Prostate gland (tissue), 2 donors: ENCODE measurements at regions not wholly inside any gene's neighbourhood (a gene's known extent, or its start where the extent isn't known, plus 50 kb on each side); places are given as distances from the start of the nearest gene placed in this dataset.

Source experiments
- DNase-seq: peaks from one replicate; pipeline ENCODE4 v3.0.0-alpha.2; 2019; ENCODE audit warnings: low spot score
- H3K27ac ChIP-seq, 2 donors: fragments of 200-600 bp; sonication (generic); 2 replicates each; pipeline ENCODE4 v1.5.1; 2017 to 2019
- H3K27me3 ChIP-seq: fragments of 200-600 bp; sonication (generic); replicated peaks from 2 replicates; pipeline ENCODE4 v1.5.1; 2019; ENCODE audit not compliant: insufficient read depth
- H3K36me3 ChIP-seq, 2 donors: fragments of 200-600 bp; sonication (generic); 1 replicate in 1 of 2; 2 replicates in 1 of 2; pipeline versions ENCODE4 v1.5.1 to v1.8.1; 2017 to 2019
- H3K4me1 ChIP-seq: fragments of 200-600 bp; sonication (generic); replicated peaks from 2 replicates; pipeline ENCODE4 v1.5.1; 2019
- H3K4me3 ChIP-seq, 2 donors: fragments of 200-600 bp; sonication (generic); 2 replicates each; pipeline ENCODE4 v1.5.1; 2017 to 2019
- H3K9me3 ChIP-seq: fragments of 200-600 bp; sonication (generic); 2 replicates; pipeline ENCODE4 v1.5.1; 2017
- POLR2A ChIP-seq: fragments of 450-650 bp; IDR thresholded peaks from one replicate; pipeline ENCODE4 v1.6.1; 2016; ENCODE audit warnings: antibody characterized with exemption, mild to moderate bottlenecking
- POLR2AphosphoS5 ChIP-seq: sonication (generic); formaldehyde crosslinking; IDR thresholded peaks from one replicate; pipeline ENCODE4 v1.6.1; 2017; ENCODE audit warnings: antibody characterized with exemption
- WGBS: methylation state at CpG from one replicate; pipeline ENCODE4 v1.1.5; 2018; 5-methylcytosine and 5-hydroxymethylcytosine counted together
- intact Hi-C: fragments of 100-400 bp; cut with DNase I; formaldehyde crosslinking; loops from one replicate; pipeline ENCODE4 v1.14.2; 2022
- TF ChIP-seq, protein P1 (sequence below), 4 experiments: fragments of 200-600 bp in 2 of 4; fragments of 450-650 bp in 2 of 4; sonication (generic) in 2 of 4; IDR thresholded peaks; 1 replicate in 3 of 4; 2 replicates in 1 of 4; pipeline ENCODE4 v1.5.1; 2016 to 2019; ENCODE audit warnings: antibody characterized with exemption in 4 of 4, mild to moderate bottlenecking in 2 of 4, moderate library complexity in 2 of 4

DNA sequence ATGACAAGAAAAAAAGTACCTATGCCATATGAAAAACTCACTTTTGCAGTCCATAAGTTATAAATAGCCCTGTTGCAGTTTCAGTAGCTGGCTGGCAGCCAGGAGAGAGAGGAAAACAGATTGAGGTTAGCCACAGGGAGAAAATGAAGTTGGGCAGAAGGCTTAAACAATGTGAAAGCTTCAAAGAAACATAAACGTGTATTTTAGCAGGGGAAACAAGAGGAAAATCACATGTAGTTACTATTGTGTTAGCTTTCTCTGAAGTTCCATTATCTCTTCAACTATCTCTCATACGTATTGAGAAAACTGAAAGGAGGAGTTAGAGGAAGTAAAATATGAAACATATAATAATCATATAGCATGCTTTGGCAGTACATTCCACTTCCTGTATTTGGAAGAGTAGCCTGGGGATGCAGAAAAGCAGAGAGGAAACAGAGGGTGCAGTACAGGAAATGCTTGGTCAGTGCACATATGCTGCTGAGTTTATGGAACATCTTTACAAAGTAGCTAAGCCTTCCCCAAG lies 1551.1 kb downstream of the EFNB2 start:
- DNase-seq: no peak
- no peak overlapping the region for H3K4me3 ChIP-seq
- WGBS: 14% methylated on average over 2 of the region's 2 CpGs
- no peaks in the 10 kb centered on the region for H3K9me3 ChIP-seq
- no peaks in the 10 kb centered on the region for H3K27me3 ChIP-seq
- no peaks in the 10 kb centered on the region for H3K4me1 ChIP-seq
- TF ChIP-seq POLR2AphosphoS5 (no peak), POLR2A (no peak)
- TF ChIP-seq, protein P1, sequence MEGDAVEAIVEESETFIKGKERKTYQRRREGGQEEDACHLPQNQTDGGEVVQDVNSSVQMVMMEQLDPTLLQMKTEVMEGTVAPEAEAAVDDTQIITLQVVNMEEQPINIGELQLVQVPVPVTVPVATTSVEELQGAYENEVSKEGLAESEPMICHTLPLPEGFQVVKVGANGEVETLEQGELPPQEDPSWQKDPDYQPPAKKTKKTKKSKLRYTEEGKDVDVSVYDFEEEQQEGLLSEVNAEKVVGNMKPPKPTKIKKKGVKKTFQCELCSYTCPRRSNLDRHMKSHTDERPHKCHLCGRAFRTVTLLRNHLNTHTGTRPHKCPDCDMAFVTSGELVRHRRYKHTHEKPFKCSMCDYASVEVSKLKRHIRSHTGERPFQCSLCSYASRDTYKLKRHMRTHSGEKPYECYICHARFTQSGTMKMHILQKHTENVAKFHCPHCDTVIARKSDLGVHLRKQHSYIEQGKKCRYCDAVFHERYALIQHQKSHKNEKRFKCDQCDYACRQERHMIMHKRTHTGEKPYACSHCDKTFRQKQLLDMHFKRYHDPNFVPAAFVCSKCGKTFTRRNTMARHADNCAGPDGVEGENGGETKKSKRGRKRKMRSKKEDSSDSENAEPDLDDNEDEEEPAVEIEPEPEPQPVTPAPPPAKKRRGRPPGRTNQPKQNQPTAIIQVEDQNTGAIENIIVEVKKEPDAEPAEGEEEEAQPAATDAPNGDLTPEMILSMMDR (IDR thresholded peaks at IDR 0.05): no peak
- no peak overlapping the region for H3K27ac ChIP-seq
- no peaks in the 10 kb centered on the region for H3K36me3 ChIP-seq
- intact Hi-C loops: no loop called here

DNA sequence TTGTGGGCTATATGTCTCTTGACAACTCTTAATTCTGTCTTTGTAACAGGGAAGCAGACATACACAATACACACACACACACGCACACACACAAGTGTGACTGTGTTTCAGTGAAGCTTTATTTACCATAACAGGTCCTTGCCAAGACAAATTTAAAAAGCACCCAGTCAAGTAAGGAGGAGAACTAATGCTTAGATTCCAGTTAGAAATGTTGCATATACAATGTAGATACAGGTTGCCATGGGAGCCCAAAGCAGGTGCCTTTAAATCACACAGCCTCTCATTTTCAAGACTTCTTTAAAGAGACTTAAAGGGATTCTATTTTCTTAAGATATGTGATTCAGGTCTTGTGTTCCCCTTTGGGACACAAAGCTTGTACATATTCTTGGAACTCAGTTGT lies 1551.9 kb downstream of the EFNB2 start:
- Histone ChIP-seq H3K4me3 (no peak overlapping the region), H3K27ac (no peak overlapping the region), H3K9me3 (no peaks in the 10 kb centered on the region), H3K27me3 (no peaks in the 10 kb centered on the region), H3K36me3 (no peaks in the 10 kb centered on the region), H3K4me1 (no peaks in the 10 kb centered on the region)
- no peak for DNase-seq
- no peak for TF ChIP-seq POLR2AphosphoS5
- TF ChIP-seq, protein P1 (IDR thresholded peaks at IDR 0.05): no peak
- no peak for TF ChIP-seq POLR2A
- intact Hi-C loops: no loop called here
- 75% methylated on average over 1 of the region's 1 CpG for WGBS

DNA sequence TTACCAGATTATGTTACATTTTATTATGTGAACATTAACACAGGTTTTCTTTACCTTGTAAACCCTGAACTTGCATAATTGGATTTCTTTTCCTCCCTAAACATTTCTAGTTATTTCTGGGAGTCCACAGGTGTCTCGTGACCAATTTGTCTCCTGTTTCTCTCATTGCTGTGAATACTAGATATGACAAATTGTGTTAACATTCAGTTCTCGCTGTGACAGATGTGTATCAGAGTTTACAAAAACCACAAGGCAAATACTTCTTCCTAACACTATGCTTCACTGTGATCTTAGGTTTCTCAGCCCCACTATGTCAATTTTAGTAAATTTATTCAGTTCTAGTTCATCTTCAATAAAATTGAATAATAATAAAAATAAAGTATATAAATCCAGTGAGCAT lies 1554.9 kb downstream of the EFNB2 start:
- H3K9me3 ChIP-seq: no peaks in the 10 kb centered on the region
- no peaks in the 10 kb centered on the region for H3K4me1 ChIP-seq
- H3K27me3 ChIP-seq: no peaks in the 10 kb centered on the region
- no peaks in the 10 kb centered on the region for H3K36me3 ChIP-seq
- H3K27ac ChIP-seq: no peak overlapping the region
- no peak overlapping the region for H3K4me3 ChIP-seq
- WGBS: 51% methylated on average over 2 of the region's 2 CpGs
- no peak for TF ChIP-seq POLR2A
- DNase-seq: no peak
- intact Hi-C loops: no loop called here

DNA sequence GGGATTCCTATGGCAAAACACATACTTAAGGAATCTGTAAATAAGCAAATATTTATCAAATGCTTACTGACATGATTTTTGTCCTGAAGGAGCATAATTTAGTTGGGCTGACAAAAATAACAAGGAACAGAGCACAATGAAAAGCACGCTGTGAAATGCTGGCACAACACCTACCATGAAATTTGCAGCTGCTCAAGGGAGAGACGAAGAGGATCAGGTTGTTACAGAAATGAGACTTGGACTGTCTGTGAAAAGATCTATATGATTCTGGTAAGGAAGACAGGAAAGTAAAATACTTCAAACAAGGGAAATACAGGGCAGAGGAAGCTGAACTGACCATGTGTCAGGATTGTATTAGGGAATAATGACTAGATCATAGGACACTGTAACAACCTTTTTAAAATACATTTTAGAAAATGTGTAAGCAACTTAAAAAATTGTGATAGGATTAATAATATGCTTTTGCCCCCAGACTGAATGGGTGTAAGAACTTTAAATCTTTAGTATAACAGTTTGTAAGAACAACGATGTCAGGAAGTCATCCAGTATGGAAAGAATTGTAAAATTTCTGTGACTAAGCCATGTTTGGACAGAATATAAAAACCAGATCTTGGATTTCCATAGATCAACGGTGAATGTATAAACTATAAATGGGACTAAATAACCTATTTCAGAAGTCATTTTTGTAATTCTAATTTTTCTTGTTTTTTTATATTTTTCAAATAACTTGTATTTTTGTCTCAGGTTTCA lies 1556.0 kb downstream of the EFNB2 start:
- H3K36me3 ChIP-seq: no peaks in the 10 kb centered on the region
- H3K4me3 ChIP-seq: no peak overlapping the region
- H3K27me3 ChIP-seq: no peaks in the 10 kb centered on the region
- 40% methylated on average over 4 of the region's 4 CpGs for WGBS
- H3K9me3 ChIP-seq: no peaks in the 10 kb centered on the region
- intact Hi-C loops: no loop called here
- no peaks in the 10 kb centered on the region for H3K4me1 ChIP-seq
- no peak overlapping the region for H3K27ac ChIP-seq
- no peak for TF ChIP-seq POLR2AphosphoS5
- no peak for TF ChIP-seq POLR2A
- TF ChIP-seq, protein P1 (IDR thresholded peaks at IDR 0.05): no peak
- no peak for DNase-seq

DNA sequence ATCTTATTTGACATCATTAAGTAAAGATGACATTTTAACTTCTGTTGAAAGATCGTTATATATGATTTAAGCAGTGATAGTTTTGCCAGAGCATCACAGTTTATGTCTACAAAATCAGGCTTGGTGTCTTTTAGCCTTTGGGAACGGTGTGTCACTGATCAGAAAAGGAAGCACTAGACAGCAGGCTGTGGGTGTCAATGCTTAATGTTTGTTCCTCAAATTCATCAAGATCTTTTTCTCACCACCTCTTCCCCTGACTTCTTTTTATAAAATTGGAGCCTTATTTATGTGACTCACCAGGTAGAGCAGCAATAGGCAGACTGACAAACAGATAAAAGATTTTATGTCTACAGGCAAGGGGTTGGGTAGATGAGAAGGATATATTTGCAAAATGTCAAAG lies 1558.5 kb downstream of the EFNB2 start:
- 60% methylated on average over 2 of the region's 2 CpGs for WGBS
- no peaks in the 10 kb centered on the region for H3K36me3 ChIP-seq

More for the DNA sequence above, 1558.5 kb downstream of the EFNB2 start:
- no peaks in the 10 kb centered on the region for H3K9me3 ChIP-seq
- H3K4me1 ChIP-seq: no peaks in the 10 kb centered on the region
- no peak overlapping the region for H3K4me3 ChIP-seq
- intact Hi-C loops: no loop called here
- no peaks in the 10 kb centered on the region for H3K27me3 ChIP-seq
- TF ChIP-seq, protein P1 (IDR thresholded peaks at IDR 0.05): no peak
- TF ChIP-seq POLR2AphosphoS5: no peak
- DNase-seq: no peak
- no peak overlapping the region for H3K27ac ChIP-seq
